Stimulated activated memory B cell treated with anti-CD40 and anti-IgM and Interleukin-4, amounts not matched to agents 10 μg/mL and 1 μg/mL and 100 μg/mL, for 72 hours (primary cell): ENCODE measurements at regions not wholly inside any gene's neighbourhood (a gene's known extent, or its start where the extent isn't known, plus 50 kb on each side); places are given as distances from the start of the nearest gene placed in this dataset.
A peak's percentile ranks its signal among the peaks of the same experiment; 100 is the strongest.

ENCODE experiments used
- ATAC-seq: fragments of 150-1000 bp; cut with Tn5 transposase; 2 replicates; pipeline ENCODE4 v1.10.0; 2021
- H3K27ac Mint-ChIP-seq: one replicate; pipeline ENCODE4 v1.8.0; 2022; ENCODE audit warnings: mild to moderate bottlenecking, mixed read lengths
- H3K27me3 Mint-ChIP-seq: one replicate; pipeline ENCODE4 v1.8.0; 2022; ENCODE audit warnings: mixed read lengths
- H3K36me3 Mint-ChIP-seq: one replicate; pipeline ENCODE4 v1.8.0; 2022; ENCODE audit warnings: mixed read lengths
- H3K4me1 Mint-ChIP-seq: one replicate; pipeline ENCODE4 v1.8.0; 2022; ENCODE audit warnings: mixed read lengths
- H3K4me3 Mint-ChIP-seq: one replicate; pipeline ENCODE4 v1.8.0; 2022; ENCODE audit warnings: mild to moderate bottlenecking, moderate library complexity, mixed read lengths
- H3K9me3 Mint-ChIP-seq: one replicate; pipeline ENCODE4 v1.8.0; 2022; ENCODE audit warnings: mixed read lengths

GRCh38 chr12:92987362-92987761, 58.3 kb upstream of the EEA1 start:
- H3K36me3 Mint-ChIP-seq, result peaks cover 9% of the 10 kb centered on the region
- peaks cover 9% of the 10 kb centered on the region for H3K9me3 Mint-ChIP-seq
- ATAC-seq, result peak; percentile 48
- peak overlapping the region; percentile 59 for H3K4me3 Mint-ChIP-seq
- H3K27ac Mint-ChIP-seq, result peak overlapping the region; percentile 97
- no peaks in the 10 kb centered on the region for H3K27me3 Mint-ChIP-seq
- H3K4me1 Mint-ChIP-seq, result peaks cover 40% of the 10 kb centered on the region

GRCh38 chr12:92987846-92988621, 58.9 kb upstream of the EEA1 start:
- H3K4me3 Mint-ChIP-seq, result peak overlapping the region; percentile 59
- peaks cover 5% of the 10 kb centered on the region for H3K9me3 Mint-ChIP-seq
- peaks cover 2% of the 10 kb centered on the region for H3K36me3 Mint-ChIP-seq
- H3K4me1 Mint-ChIP-seq, result peaks cover 40% of the 10 kb centered on the region
- H3K27me3 Mint-ChIP-seq, result no peaks in the 10 kb centered on the region
- peak overlapping the region; percentile 97 for H3K27ac Mint-ChIP-seq
- ATAC-seq, result peak; percentile 94

GRCh38 chr12:92988622-92989130, 59.6 kb upstream of the EEA1 start:
- Mint-ChIP-seq H3K36me3 (no peaks in the 10 kb centered on the region), H3K4me1 (peaks cover 40% of the 10 kb centered on the region), H3K27me3 (no peaks in the 10 kb centered on the region), H3K27ac (peak overlapping the region; percentile 97), H3K9me3 (peaks cover 6% of the 10 kb centered on the region), H3K4me3 (no peak overlapping the region)
- no peak for ATAC-seq

DNA sequence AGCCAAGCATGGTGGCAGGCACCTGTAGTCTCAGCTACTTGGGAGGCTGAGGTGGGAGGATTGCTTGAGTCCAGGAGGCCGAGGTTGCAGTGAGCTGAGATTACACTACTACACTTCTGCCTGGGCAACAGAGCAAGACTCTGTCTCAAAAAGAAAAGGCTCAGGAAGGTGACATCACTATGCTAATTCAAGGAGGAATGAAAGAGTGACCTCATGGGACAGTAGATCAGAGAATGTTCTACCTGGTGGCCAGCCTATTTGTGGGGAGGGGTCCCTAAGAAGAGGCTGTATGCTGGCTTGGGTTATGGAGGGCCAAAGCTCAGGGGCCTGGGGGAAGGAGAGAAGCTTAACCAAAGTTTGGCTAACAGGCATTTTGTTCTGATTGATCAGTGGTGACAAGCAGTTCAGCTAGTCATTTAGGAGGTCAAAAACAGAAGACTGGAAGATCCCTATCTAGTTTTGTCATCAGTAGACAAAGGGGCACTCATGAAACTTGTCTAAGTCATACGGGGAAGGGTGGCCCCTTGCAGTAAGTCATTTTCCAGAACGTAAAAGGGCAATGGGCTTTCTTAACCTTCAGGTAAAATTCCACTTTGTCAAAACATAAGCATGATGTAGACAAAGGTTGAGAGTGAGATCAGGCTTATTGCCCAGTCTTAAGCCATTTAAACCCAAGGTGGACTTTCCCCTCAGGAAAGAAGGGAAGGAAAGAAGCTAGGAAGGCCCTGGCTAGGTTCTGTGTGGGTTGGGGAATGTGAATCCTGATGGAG, 60.8 kb upstream of the EEA1 start:
- Mint-ChIP-seq H3K4me3 (peak overlapping the region; percentile 45), H3K9me3 (peaks cover 2% of the 10 kb centered on the region), H3K27ac (peak overlapping the region; percentile 97), H3K4me1 (peaks cover 49% of the 10 kb centered on the region), H3K36me3 (no peaks in the 10 kb centered on the region), H3K27me3 (no peaks in the 10 kb centered on the region)
- ATAC-seq, result peak; percentile 80

GRCh38 chr12:92991134-92991533, 62.0 kb upstream of the EEA1 start:
- H3K36me3 Mint-ChIP-seq, result no peaks in the 10 kb centered on the region
- no peak for ATAC-seq
- H3K4me3 Mint-ChIP-seq, result no peak overlapping the region
- peak overlapping the region; percentile 97 for H3K27ac Mint-ChIP-seq
- H3K27me3 Mint-ChIP-seq, result no peaks in the 10 kb centered on the region
- H3K4me1 Mint-ChIP-seq, result peaks cover 60% of the 10 kb centered on the region
- H3K9me3 Mint-ChIP-seq, result peaks cover 2% of the 10 kb centered on the region

DNA sequence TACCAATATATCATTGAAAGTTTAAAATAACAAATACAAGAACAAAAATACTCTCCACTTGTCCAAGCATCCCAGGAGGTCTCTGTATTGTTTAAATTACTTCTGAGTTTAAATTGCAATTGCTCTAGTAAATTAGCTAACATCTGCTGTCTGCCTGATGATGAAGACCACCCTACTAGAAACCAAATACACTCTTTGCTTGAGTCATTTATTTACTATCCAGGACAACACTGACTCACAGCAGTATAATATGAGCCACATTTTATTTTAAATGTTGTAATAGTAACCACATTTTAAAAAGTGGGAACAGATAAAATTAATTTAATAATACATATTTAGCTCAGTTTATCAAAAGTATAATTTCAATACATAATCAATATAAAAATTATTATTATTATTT, 62.9 kb upstream of the EEA1 start:
- no peak for ATAC-seq
- Mint-ChIP-seq H3K9me3 (peaks cover 2% of the 10 kb centered on the region), H3K27ac (peak overlapping the region; percentile 97), H3K4me1 (peaks cover 55% of the 10 kb centered on the region), H3K27me3 (no peaks in the 10 kb centered on the region), H3K4me3 (no peak overlapping the region), H3K36me3 (no peaks in the 10 kb centered on the region)

DNA sequence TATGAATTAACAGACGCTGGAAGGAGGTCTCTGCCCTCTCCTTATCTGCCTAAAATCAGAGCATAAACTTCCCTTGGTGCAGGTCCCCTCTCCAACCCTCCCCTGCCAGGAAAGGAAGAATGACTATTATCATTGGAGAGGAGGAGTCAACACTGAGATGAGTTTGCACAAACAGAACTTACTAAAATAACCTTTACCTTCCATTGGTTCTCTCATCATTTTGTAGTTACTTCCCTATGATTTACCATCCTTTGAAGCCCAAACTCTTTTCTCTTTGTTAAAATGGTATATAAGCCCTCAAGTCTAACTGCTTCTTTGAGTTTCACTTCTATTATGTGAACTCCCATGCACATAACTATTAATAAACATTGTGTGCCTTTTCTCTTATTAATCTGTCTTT, 64.2 kb upstream of the EEA1 start:
- no peaks in the 10 kb centered on the region for H3K27me3 Mint-ChIP-seq
- peak overlapping the region; percentile 96 for H3K27ac Mint-ChIP-seq
- H3K4me3 Mint-ChIP-seq, result no peak overlapping the region
- H3K4me1 Mint-ChIP-seq, result peaks cover 44% of the 10 kb centered on the region
- H3K9me3 Mint-ChIP-seq, result peaks cover 2% of the 10 kb centered on the region
- H3K36me3 Mint-ChIP-seq, result no peaks in the 10 kb centered on the region
- ATAC-seq, result no peak

DNA sequence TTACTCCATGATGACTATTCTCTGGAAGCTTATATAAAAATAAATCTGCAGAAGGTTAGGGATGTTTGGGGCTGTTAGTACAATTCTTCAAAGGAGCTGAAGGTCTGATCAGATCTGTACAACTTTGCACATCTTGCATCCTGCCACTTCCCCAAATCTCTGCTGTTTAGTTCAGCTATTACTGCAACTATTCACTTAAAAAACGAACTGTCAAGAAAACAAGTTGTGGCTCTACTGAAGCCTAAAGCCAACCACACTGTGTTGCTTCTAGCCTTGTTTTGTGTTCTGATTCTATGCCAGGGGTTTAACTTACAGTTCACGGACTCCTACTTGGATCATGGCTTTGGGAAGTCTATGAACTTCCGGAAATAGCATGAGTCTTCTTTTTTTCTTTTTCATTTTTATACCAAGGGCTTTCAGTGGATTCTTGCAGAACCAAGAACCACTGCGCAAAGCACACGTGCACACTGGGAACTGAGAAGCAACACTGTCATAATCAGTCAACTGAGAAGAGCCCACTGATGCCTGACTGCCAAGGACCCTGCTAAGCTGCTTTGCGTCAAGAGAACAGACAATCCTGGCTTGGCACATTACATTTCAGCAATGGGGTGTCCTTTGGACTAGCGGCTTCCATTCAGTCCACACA, 66.3 kb upstream of the EEA1 start:
- no peaks in the 10 kb centered on the region for H3K27me3 Mint-ChIP-seq
- peak overlapping the region; percentile 96 for H3K27ac Mint-ChIP-seq

DNA sequence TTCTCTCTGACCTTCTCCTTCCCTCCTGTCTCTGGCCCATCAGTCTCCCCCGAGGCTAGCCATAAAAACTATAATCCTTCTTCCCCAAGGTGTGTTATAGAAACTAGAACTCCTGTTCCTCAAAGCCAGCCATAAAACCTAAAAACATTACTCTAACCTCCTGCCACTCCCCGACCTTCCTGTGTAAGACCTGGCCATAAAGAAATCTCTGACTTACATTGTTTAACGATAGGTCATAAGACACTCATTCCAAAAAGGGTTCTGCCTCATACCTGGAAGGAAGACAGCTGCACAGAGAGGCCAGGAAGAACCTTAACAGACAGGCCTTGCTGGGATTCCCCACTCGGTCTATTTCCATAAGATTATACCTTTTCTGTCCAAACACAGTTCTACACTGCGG, 70.9 kb upstream of the EEA1 start:
- Mint-ChIP-seq H3K9me3 (no peaks in the 10 kb centered on the region), H3K36me3 (peaks cover 17% of the 10 kb centered on the region), H3K27ac (peak overlapping the region; percentile 1)

More for the DNA sequence above, 66.3 kb upstream of the EEA1 start:
- Mint-ChIP-seq H3K4me1 (peaks cover 32% of the 10 kb centered on the region), H3K4me3 (peak overlapping the region; percentile 65), H3K36me3 (peaks cover 10% of the 10 kb centered on the region), H3K9me3 (peaks cover 2% of the 10 kb centered on the region)
- ATAC-seq, result peak; percentile 97

GRCh38 chr12:93001407-93001806, 72.3 kb upstream of the EEA1 start:
- Mint-ChIP-seq H3K27ac (no peak overlapping the region), H3K36me3 (peaks cover 17% of the 10 kb centered on the region), H3K4me1 (no peaks in the 10 kb centered on the region), H3K27me3 (no peaks in the 10 kb centered on the region), H3K9me3 (no peaks in the 10 kb centered on the region), H3K4me3 (no peak overlapping the region)
- ATAC-seq, result no peak

More for the DNA sequence above, 70.9 kb upstream of the EEA1 start:
- H3K4me3 Mint-ChIP-seq, result no peak overlapping the region
- ATAC-seq, result no peak
- no peaks in the 10 kb centered on the region for H3K27me3 Mint-ChIP-seq
- peaks cover 10% of the 10 kb centered on the region for H3K4me1 Mint-ChIP-seq

DNA sequence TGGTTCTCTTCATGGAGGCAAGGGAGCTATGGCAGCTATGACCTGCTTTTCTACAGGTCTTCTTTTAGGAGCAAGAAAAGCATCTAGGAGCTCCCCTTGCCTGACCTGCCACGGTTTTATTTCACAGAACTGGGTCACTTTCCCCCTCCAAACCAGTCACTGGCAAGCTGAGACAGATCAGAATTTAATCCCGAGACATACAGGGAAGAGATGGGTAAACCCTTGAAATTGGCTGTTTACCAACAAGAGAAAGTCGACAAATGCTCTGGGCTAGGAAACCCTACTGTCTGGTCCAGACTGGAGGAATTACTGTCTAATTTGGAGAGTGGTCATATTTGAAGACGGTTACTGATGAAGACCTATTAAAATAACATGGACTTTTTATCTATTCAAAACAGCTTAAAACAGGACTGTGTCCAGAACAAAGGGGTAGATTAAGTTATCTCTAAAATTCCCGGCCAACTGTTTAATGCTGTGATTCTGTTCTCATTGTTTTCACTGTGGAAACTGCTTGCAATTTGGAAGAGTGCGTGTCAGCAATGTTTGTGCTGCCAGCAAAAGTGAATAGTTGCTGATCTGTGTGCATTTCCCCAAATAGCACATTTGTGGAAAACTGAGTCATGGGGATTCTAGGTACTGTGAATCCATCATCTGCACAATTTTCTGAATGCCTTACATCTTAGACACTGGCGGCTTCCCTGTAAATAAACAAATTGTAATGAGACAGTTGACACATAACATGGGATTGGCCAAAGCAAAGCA, 73.4 kb upstream of the EEA1 start:
- H3K27me3 Mint-ChIP-seq, result no peaks in the 10 kb centered on the region
- no peak for ATAC-seq
- peaks cover 6% of the 10 kb centered on the region for H3K4me1 Mint-ChIP-seq
- H3K4me3 Mint-ChIP-seq, result no peak overlapping the region
- H3K36me3 Mint-ChIP-seq, result peaks cover 17% of the 10 kb centered on the region
- no peaks in the 10 kb centered on the region for H3K9me3 Mint-ChIP-seq
- no peak overlapping the region for H3K27ac Mint-ChIP-seq

DNA sequence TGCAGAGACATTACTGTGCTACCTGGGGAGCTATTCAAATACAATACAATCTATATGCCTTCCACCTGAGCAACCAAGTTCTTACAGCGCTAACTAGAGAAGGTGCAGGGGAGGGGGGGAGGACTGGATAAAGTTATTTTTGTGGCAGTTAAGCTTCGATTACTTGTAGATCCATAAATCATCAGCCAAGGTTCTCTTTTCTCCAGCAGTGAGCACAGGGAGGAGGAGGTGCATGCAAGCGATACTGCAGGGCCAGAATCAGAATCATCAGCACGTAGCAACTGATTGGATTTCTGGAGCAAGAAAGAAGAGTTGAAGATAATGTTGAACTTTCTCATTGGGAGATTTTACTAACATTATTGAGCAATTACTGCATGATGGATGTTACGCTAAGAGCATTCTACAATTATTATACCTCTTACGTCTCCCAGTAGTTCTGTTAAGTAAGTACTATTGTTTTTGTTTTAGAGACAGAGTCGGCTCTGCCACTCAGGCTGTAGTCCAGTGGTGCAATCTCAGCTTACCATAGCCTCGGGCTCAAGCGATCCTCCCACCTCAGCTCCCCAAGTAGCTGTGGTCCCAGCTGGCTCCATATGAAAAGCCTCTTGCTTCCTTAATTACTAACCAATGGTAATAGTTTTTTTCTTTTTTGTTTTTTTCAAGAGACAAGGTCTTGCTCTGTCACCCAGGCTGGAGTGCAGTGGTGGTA, 74.6 kb upstream of the EEA1 start:
- Mint-ChIP-seq H3K27ac (no peak overlapping the region), H3K27me3 (no peaks in the 10 kb centered on the region), H3K9me3 (no peaks in the 10 kb centered on the region), H3K36me3 (peaks cover 17% of the 10 kb centered on the region), H3K4me3 (no peak overlapping the region), H3K4me1 (peaks cover 14% of the 10 kb centered on the region)
- no peak for ATAC-seq

GRCh38 chr12:93005928-93006392, 76.9 kb upstream of the EEA1 start:
- H3K36me3 Mint-ChIP-seq, result peaks cover 5% of the 10 kb centered on the region
- H3K9me3 Mint-ChIP-seq, result no peaks in the 10 kb centered on the region
- no peak overlapping the region for H3K27ac Mint-ChIP-seq
- H3K4me1 Mint-ChIP-seq, result peaks cover 14% of the 10 kb centered on the region
- no peak overlapping the region for H3K4me3 Mint-ChIP-seq
- no peaks in the 10 kb centered on the region for H3K27me3 Mint-ChIP-seq
- no peak for ATAC-seq
